ENCODE measurements at regions not wholly inside any gene's neighbourhood (a gene's known extent, or its start where the extent isn't known, plus 50 kb on each side); places are given as distances from the start of the nearest gene placed in this dataset.

DNA sequence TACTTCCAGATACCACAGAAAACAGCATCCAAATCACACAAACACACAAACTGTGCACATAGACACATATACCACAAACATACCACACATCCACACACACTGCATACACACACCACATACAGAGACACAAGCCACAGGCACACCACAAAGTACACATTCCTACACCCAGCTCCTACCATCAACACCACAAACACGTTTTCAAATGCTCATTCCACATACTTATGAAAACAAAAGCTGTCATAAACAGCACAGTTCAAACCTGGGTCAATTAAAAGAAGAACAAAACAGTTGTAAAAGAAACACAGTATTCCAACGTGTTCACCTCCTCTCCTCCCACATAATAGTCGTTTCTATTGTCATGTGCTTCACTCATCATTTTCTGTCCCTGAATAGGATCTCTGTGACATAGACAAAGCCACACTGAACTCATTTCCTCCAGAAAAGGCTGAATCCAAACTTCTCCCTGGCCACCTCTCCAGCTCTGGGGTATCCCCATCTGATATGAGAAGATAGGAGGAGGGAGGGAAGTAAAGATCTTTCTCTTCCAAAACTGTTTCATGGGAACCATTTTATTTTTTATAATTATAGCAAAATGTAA lies 89.2 kb downstream of the CXCL12 start:
- Histone ChIP-seq H3K27me3 (ENCODE audit: control insufficient read depth in 4 of 4, insufficient read depth in 4 of 4, low read length in 3 of 4) (peaks cover 0 to 3% (median 0%) of the 10 kb centered on the region in 4 donors), H3K27ac (ENCODE audit: low read depth in 1 of 2, low read length in 2 of 2) (no peak overlapping the region), H3K4me1 (ENCODE audit: control insufficient read depth in 4 of 4, insufficient read depth in 4 of 4, low read length in 3 of 4) (peaks cover 0 to 1% (median 0%) of the 10 kb centered on the region in 4 donors), H3K4me3 (ENCODE audit: low read depth in 1 of 3, low read length in 3 of 3) (no peak overlapping the region), H3K9ac (ENCODE audit: low read depth in 1 of 2, low read length in 2 of 2) (no peak overlapping the region), H3K36me3 (ENCODE audit: control insufficient read depth in 4 of 4, insufficient read depth in 3 of 4, low read depth in 1 of 4, low read length in 3 of 4) (no peaks in the 10 kb centered on the region), H3K9me3 (ENCODE audit: control insufficient read depth in 4 of 4, low read length in 3 of 4) (no peaks in the 10 kb centered on the region)
- no peak for DNase-seq (ENCODE audit: low spot score)
- TF ChIP-seq RAD21 (IDR thresholded peaks at IDR 0.05) (no peak), HNF4G (IDR thresholded peaks at IDR 0.05) (no peak), RXRA (IDR thresholded peaks at IDR 0.05) (no peak), NR2F2 (IDR thresholded peaks at IDR 0.05) (no peak), TAF1 (conservative IDR thresholded peaks at IDR 0.05) (no peak), YY1 (IDR thresholded peaks at IDR 0.05) (no peak), SP1 (IDR thresholded peaks at IDR 0.05) (no peak), FOXA1 (IDR thresholded peaks at IDR 0.05) (no peak), GABPA (IDR thresholded peaks at IDR 0.05 in 1 of 2, conservative IDR thresholded peaks at IDR 0.05 in 1 of 2) (no peak), FOXA2 (IDR thresholded peaks at IDR 0.05) (no peak), EGR1 (IDR thresholded peaks at IDR 0.05; ENCODE audit: low read depth in 2 of 2) (no peak), JUND (IDR thresholded peaks at IDR 0.05) (no peak), HNF4A (conservative IDR thresholded peaks at IDR 0.05) (no peak)
- TF ChIP-seq, protein P1, sequence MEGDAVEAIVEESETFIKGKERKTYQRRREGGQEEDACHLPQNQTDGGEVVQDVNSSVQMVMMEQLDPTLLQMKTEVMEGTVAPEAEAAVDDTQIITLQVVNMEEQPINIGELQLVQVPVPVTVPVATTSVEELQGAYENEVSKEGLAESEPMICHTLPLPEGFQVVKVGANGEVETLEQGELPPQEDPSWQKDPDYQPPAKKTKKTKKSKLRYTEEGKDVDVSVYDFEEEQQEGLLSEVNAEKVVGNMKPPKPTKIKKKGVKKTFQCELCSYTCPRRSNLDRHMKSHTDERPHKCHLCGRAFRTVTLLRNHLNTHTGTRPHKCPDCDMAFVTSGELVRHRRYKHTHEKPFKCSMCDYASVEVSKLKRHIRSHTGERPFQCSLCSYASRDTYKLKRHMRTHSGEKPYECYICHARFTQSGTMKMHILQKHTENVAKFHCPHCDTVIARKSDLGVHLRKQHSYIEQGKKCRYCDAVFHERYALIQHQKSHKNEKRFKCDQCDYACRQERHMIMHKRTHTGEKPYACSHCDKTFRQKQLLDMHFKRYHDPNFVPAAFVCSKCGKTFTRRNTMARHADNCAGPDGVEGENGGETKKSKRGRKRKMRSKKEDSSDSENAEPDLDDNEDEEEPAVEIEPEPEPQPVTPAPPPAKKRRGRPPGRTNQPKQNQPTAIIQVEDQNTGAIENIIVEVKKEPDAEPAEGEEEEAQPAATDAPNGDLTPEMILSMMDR (IDR thresholded peaks at IDR 0.05; ENCODE audit: low read depth, low read length, missing input control): no peak
- TF ChIP-seq, protein P2, sequence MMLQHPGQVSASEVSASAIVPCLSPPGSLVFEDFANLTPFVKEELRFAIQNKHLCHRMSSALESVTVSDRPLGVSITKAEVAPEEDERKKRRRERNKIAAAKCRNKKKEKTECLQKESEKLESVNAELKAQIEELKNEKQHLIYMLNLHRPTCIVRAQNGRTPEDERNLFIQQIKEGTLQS (IDR thresholded peaks at IDR 0.05): no peak
- TF ChIP-seq, protein P3, sequence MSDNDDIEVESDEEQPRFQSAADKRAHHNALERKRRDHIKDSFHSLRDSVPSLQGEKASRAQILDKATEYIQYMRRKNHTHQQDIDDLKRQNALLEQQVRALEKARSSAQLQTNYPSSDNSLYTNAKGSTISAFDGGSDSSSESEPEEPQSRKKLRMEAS (IDR thresholded peaks at IDR 0.05): no peak
- TF ChIP-seq, protein P4, sequence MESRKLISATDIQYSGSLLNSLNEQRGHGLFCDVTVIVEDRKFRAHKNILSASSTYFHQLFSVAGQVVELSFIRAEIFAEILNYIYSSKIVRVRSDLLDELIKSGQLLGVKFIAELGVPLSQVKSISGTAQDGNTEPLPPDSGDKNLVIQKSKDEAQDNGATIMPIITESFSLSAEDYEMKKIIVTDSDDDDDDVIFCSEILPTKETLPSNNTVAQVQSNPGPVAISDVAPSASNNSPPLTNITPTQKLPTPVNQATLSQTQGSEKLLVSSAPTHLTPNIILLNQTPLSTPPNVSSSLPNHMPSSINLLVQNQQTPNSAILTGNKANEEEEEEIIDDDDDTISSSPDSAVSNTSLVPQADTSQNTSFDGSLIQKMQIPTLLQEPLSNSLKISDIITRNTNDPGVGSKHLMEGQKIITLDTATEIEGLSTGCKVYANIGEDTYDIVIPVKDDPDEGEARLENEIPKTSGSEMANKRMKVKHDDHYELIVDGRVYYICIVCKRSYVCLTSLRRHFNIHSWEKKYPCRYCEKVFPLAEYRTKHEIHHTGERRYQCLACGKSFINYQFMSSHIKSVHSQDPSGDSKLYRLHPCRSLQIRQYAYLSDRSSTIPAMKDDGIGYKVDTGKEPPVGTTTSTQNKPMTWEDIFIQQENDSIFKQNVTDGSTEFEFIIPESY (IDR thresholded peaks at IDR 0.05): no peak
- TF ChIP-seq, protein P5, sequence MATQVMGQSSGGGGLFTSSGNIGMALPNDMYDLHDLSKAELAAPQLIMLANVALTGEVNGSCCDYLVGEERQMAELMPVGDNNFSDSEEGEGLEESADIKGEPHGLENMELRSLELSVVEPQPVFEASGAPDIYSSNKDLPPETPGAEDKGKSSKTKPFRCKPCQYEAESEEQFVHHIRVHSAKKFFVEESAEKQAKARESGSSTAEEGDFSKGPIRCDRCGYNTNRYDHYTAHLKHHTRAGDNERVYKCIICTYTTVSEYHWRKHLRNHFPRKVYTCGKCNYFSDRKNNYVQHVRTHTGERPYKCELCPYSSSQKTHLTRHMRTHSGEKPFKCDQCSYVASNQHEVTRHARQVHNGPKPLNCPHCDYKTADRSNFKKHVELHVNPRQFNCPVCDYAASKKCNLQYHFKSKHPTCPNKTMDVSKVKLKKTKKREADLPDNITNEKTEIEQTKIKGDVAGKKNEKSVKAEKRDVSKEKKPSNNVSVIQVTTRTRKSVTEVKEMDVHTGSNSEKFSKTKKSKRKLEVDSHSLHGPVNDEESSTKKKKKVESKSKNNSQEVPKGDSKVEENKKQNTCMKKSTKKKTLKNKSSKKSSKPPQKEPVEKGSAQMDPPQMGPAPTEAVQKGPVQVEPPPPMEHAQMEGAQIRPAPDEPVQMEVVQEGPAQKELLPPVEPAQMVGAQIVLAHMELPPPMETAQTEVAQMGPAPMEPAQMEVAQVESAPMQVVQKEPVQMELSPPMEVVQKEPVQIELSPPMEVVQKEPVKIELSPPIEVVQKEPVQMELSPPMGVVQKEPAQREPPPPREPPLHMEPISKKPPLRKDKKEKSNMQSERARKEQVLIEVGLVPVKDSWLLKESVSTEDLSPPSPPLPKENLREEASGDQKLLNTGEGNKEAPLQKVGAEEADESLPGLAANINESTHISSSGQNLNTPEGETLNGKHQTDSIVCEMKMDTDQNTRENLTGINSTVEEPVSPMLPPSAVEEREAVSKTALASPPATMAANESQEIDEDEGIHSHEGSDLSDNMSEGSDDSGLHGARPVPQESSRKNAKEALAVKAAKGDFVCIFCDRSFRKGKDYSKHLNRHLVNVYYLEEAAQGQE (IDR thresholded peaks at IDR 0.05): no peak
- 49% methylated on average over 3 of the region's 3 CpGs for WGBS

All from liver (tissue), 8 donors.